SK-N-MC (cell line): ENCODE measurements at regions not wholly inside any gene's neighbourhood (a gene's known extent, or its start where the extent isn't known, plus 50 kb on each side); places are given as distances from the start of the nearest gene placed in this dataset.

Experiments used
- EZH2 ChIP-seq: fragments of 200-600 bp; sonication (generic); IDR thresholded peaks from one replicate; pipeline ENCODE4 v1.6.1; 2017; ENCODE audit warnings: antibody characterized with exemption
- POLR2AphosphoS5 ChIP-seq: IDR thresholded peaks from 2 replicates; pipeline ENCODE4 v1.6.1; 2012; ENCODE audit warnings: mild to moderate bottlenecking, low read depth, low read length, borderline replicate concordance

GRCh38 chr4:34191443-34191842 lies 2052.9 kb downstream of the ARAP2 start:
- TF ChIP-seq POLR2AphosphoS5 (no peak), EZH2 (no peak)
